Lower lobe of right lung (tissue), 2 donors: ENCODE measurements at regions not wholly inside any gene's neighbourhood (a gene's known extent, or its start where the extent isn't known, plus 50 kb on each side); places are given as distances from the start of the nearest gene placed in this dataset.
"Not testable (repeated sequence)": the region's sequence is repeated elsewhere in the genome, so short reads cannot be mapped to it uniquely, and the experiment has no call there.

Experiments used
- ATAC-seq, 2 donors: fragments of 200-7000 bp; cut with Tn5 transposase; one replicate each; pipeline ENCODE4 v1.9.1; 2020 to 2022; ENCODE audit warnings: mild to moderate bottlenecking in 2 of 2, moderate library complexity in 2 of 2
- DNase-seq: peaks from one replicate; pipeline ENCODE4 v3.0.0-alpha.2; 2020
- H3K27ac ChIP-seq: fragments of 200-600 bp; one replicate; pipeline ENCODE4 v1.8.0; 2022
- H3K27me3 ChIP-seq: fragments of 200-600 bp; one replicate; pipeline ENCODE4 v1.8.0; 2022; ENCODE audit warnings: low read depth
- H3K36me3 ChIP-seq: fragments of 200-600 bp; one replicate; pipeline ENCODE4 v1.8.0; 2022; ENCODE audit warnings: mild to moderate bottlenecking
- H3K4me1 ChIP-seq: fragments of 200-600 bp; one replicate; pipeline ENCODE4 v1.8.0; 2022
- H3K4me3 ChIP-seq: fragments of 200-600 bp; one replicate; pipeline ENCODE4 v1.8.0; 2022; ENCODE audit warnings: mild to moderate bottlenecking
- H3K9me3 ChIP-seq: fragments of 200-600 bp; one replicate; pipeline ENCODE4 v1.8.0; 2022
- CTCF ChIP-seq: fragments of 200-600 bp; IDR thresholded peaks from one replicate; pipeline ENCODE4 v1.8.0; 2022; ENCODE audit warnings: antibody characterized with exemption, mild to moderate bottlenecking
- intact Hi-C: fragments of 100-400 bp; cut with DNase I; formaldehyde crosslinking; loops from one replicate; pipeline ENCODE4 v1.11.0; 2022
- donor health status: DM: no; HTN: yes; CAD: no; lungs with severe emphysema.

GRCh38 chr2:145749556-145749955 is 1229.6 kb upstream of the ZEB2 start:
- intact Hi-C loops: no loop called here
- Histone ChIP-seq H3K27ac (no peak overlapping the region), H3K4me1 (peaks cover 35% of the 10 kb centered on the region), H3K27me3 (no peaks in the 10 kb centered on the region), H3K36me3 (no peaks in the 10 kb centered on the region), H3K9me3 (no peaks in the 10 kb centered on the region), H3K4me3 (no peak overlapping the region)
- ATAC-seq (no peak), DNase-seq (no peak)
- TF ChIP-seq CTCF: no peak

GRCh38 chr2:145748927-145749326 is 1229.0 kb upstream of the ZEB2 start:
- TF ChIP-seq CTCF: no peak
- no peak for ATAC-seq
- DNase-seq: no peak
- Histone ChIP-seq H3K9me3 (no peaks in the 10 kb centered on the region), H3K27me3 (no peaks in the 10 kb centered on the region), H3K4me3 (no peak overlapping the region), H3K4me1 (peaks cover 35% of the 10 kb centered on the region), H3K27ac (no peak overlapping the region), H3K36me3 (no peaks in the 10 kb centered on the region)
- intact Hi-C loops: no loop called here

- H3K4me3 ChIP-seq: no peak overlapping the region
- H3K9me3 ChIP-seq: no peaks in the 10 kb centered on the region
- no peak for TF ChIP-seq CTCF
- no peaks in the 10 kb centered on the region for H3K36me3 ChIP-seq
- no peak overlapping the region for H3K27ac ChIP-seq
- intact Hi-C loops: no loop called here
- no peaks in the 10 kb centered on the region for H3K27me3 ChIP-seq
- DNase-seq (no peak), ATAC-seq (no peak)
- peaks cover 30% of the 10 kb centered on the region for H3K4me1 ChIP-seq
Observed at GRCh38 chr2:145747715-145748114, 1227.8 kb upstream of the ZEB2 start.

GRCh38 chr2:145745387-145745721 is 1225.4 kb upstream of the ZEB2 start:
- intact Hi-C loops: not testable (repeated sequence)

GRCh38 chr2:145744541-145745386 is 1224.8 kb upstream of the ZEB2 start:
- intact Hi-C loops: no loop called here
- no peaks in the 10 kb centered on the region for H3K27me3 ChIP-seq
- no peak for ATAC-seq
- DNase-seq: no peak
- TF ChIP-seq CTCF: no peak
- H3K4me1 ChIP-seq: peaks cover under 1% of the 10 kb centered on the region
- no peak overlapping the region for H3K4me3 ChIP-seq
- H3K36me3 ChIP-seq: no peaks in the 10 kb centered on the region
- no peak overlapping the region for H3K27ac ChIP-seq
- H3K9me3 ChIP-seq: no peaks in the 10 kb centered on the region

More at GRCh38 chr2:145745387-145745721, 1225.4 kb upstream of the ZEB2 start:
- not testable (repeated sequence) for ATAC-seq, H3K4me3 ChIP-seq, H3K36me3 ChIP-seq, H3K27me3 ChIP-seq, H3K27ac ChIP-seq, H3K4me1 ChIP-seq, H3K9me3 ChIP-seq, DNase-seq

- no peak overlapping the region for H3K4me3 ChIP-seq
- intact Hi-C loops: no loop called here
- no peaks in the 10 kb centered on the region for H3K36me3 ChIP-seq
- no peaks in the 10 kb centered on the region for H3K4me1 ChIP-seq
- no peaks in the 10 kb centered on the region for H3K9me3 ChIP-seq
- no peak for DNase-seq
- TF ChIP-seq CTCF: no peak
- H3K27ac ChIP-seq: no peak overlapping the region
- no peaks in the 10 kb centered on the region for H3K27me3 ChIP-seq
- ATAC-seq: peak in 1 of 2 donors; percentile 32
Observed at GRCh38 chr2:145743011-145743410, 1223.1 kb upstream of the ZEB2 start.
